Stimulated activated naive CD8-positive, alpha-beta T cell treated with anti-CD3 and anti-CD28 coated beads, Interleukin-15, Interleukin-2, amounts not matched to agents 100 U/mL and 50 U/mL, for 24 hours (primary cell): ENCODE measurements at regions not wholly inside any gene's neighbourhood (a gene's known extent, or its start where the extent isn't known, plus 50 kb on each side); places are given as distances from the start of the nearest gene placed in this dataset.

ENCODE experiments used
- ATAC-seq: fragments of 150-1000 bp; cut with Tn5 transposase; one replicate; pipeline ENCODE4 v1.10.0; 2021
- DNase-seq: peaks from one replicate; pipeline ENCODE4 v3.0.0; 2021

DNA sequence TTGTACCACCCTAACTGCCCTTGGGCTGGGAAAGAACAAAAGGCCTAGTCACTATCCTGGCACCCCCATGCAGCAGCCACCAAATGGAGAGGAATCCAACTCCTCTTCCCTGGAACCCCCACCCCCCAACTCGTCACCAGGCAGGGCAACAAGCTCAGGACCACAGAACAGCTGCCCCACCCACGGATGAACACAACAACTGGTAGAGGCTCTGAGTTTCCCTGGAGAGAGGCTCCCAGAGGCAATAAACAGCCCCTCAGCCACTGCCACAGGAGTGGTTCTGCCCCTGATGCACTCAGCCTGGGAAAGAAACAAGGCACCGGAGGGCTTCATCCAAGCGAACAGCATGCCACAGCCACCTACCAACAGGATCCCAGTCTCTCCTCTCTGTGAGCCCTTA lies 778.4 kb upstream of the FAT3 start:
- ATAC-seq (no peak), DNase-seq (no peak)

DNA sequence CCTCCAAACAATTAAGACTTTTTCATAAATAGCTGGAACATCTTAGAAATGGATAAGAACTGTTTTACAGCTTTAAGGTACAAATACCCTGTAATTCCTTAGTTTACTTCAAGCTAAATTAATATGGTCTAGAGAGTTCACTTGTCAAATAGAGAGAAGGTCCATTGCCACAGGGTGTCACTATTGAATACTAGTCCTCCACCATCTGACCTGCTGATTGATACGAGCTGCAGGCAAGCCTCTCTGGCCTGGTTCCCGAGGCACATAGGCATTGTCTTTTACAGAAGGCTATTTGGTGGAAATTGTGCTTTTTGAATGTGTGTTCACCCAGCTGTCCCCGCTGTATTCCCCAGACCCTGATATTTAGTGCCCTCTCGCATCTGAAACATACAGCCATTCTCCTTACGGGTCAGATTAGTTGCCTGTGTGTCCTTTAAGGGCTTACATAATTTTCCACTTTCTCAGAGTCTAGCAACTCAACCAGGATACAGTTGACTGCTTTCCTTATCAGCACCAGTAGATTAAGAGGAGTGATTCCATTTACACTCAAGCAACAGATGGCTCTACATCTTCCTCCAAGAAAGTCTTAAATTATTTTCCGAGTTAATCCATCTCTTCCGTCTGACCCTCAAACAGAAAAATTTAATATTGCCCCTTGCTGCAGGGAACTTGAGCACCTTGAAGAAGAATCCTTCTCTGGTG lies 788.8 kb upstream of the FAT3 start:
- DNase-seq = no peak
- no peak for ATAC-seq

DNA sequence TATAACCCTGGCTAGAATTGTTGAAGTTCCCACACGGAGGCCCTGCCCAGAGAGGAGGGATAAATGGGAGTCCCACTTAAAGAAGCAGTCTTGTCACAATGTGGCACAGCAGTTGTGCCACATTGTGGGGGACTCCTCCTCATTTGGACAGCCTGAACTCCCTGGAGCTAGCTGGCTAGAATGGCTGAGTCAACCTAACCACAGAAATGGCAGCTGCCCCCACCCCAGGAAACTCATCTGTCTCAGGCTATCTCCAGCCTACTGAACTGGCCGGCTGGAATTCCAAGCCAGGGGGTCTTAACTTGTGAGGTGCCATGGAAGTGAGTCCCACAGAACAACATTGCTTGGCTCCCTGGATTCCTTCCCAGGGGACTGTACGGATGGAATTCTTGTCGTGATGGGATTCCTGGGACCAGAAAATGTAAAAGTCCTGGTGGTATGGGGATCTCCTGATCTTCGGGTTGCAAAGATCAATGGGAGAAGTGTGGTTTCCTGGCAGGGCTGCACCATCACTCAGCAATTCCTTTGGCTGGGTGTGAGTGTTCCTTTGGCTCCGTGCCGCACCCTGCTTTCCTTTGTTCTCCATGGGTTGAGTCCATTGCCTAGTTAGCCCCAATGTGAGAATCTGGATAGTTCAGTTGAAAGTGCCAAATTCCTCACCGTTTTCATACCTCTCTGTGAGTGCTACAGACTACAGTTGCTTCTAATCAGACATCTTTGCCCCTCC lies 791.2 kb upstream of the FAT3 start:
- no peak for DNase-seq

DNA sequence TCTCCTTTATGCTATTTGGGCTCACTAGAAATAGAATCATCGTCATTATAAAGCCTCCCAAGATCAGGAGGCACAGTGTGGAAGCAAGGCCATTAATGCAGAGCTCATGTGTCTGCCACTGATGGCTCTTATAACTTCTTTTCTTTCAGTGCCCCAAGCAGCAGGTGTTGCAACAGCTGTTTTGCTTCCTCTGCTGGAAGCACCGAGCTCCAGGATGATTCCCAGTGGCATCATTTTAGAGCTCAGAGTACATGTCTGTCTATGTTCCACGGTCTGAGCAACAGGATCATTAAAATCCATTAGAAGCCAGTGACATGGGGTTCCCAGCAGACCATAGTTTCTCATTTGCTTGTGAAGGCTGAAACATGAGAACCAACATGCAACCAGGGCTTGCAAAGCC lies 803.0 kb upstream of the FAT3 start:
- ATAC-seq (no peak), DNase-seq (no peak)

More for the DNA sequence above, 791.2 kb upstream of the FAT3 start:
- ATAC-seq = no peak

DNA sequence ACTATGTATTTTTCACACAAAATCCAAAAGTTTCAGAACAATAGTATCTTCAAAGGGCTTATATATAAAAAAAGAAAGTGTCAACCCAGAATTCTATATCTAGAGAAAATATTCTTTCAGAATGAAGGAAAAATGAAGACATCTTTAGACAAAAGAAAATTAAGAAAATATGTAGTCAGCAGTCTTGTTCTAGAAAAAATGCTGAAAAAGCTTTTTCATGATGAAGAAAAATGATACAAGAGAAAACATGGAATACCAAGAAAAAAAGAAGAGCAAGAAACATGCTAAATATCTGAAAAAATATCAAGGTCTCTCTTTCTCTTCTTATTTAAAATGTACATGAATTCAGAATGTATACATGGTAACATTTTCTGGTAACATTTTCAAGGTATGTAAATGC lies 816.8 kb upstream of the FAT3 start:
- DNase-seq (no peak), ATAC-seq (no peak)

DNA sequence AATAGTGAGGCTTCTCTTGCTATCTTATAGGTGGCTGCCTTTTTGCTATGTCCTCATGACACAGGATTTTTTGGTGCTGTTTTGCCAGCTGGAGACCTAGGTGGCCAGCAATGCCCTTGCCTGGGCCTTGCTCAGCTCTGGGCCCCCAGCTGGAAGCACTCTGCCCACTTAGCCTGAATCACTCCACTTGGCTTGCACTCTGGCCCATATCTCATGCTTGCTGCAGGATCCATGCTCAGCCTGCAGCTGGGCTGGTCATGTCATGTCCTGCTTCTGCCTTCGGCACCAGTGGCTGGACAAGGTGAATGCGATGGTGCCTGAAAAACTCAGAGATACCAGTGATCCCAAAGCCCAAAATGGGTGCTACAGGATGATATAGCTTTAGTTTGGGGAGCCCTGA lies 818.6 kb upstream of the FAT3 start:
- DNase-seq = no peak
- no peak for ATAC-seq

DNA sequence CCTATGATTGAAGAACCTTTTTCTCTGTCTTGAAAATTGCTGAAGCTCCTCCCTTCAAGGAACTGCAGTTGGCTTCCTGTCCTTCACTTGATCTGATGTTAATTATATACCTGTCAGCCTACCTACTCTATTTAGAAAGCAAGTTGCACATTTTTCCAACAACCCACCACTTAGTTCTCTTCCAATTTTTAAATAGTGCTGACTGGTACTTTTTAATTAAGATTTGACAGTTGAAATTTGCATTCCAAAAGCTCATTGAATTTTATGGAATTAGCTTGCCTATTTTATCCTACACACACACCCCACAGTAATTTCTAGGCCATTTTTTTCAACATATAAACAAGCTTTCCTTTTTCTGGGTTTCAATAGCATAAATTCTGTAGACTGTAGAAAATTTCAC lies 820.3 kb upstream of the FAT3 start:
- ATAC-seq (no peak), DNase-seq (no peak)

DNA sequence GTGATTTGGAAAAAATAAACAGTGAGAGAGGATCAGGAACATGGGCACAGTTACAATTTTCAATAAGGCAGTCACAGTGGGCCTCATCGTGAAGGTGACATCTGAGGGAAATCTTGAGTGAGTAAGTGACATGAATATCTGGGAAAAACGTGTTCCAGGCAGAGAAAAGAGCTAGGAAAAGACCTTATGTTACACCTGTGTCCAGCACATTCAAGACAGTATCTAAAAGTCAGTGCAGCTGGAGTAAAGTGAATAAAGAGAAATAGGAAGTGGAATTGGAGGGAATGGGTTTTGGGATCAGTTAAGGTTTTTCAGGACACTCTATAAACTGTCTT lies 827.5 kb upstream of the FAT3 start:
- ATAC-seq (no peak), DNase-seq (no peak)

DNA sequence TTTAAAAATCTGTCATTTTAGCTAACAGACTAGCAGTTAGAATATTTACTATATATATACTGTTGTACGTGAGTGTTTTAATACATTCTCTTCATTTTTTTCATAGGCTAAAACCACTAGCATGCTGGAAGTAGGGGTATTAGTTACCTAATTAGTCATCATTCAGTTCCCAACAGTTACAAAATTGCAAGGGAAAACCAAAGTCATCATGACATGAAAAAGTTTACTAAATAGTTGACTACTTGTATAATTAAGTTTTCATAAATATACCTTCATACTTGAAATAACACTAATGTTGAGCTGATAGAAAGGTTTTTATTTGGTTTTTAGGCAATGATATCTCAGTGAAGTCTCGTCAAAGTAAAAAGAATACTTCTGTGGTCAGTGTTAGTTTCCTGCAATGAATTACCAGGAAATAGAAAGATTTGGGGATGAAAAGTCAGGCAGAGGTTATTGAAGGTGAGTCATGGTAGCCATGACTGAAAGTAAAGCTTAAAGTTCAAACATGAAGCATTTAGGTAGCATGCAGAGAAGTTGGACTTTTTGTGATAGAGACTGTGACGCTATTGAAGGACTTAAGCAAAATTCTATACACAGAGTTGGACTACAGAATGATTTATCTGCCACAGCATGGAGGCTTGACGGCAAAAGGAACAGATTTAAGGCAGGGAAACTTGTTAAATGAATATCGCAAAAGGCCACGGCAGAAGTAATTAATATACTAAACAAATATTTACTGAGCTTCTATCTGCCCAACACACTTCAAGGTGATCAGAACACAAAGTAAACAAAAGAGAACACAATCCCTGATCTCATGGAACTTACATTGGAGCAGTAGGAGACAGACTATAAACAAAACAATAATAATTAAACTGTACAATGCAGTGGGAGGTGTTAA lies 828.1 kb upstream of the FAT3 start:
- ATAC-seq (no peak), DNase-seq (no peak)

DNA sequence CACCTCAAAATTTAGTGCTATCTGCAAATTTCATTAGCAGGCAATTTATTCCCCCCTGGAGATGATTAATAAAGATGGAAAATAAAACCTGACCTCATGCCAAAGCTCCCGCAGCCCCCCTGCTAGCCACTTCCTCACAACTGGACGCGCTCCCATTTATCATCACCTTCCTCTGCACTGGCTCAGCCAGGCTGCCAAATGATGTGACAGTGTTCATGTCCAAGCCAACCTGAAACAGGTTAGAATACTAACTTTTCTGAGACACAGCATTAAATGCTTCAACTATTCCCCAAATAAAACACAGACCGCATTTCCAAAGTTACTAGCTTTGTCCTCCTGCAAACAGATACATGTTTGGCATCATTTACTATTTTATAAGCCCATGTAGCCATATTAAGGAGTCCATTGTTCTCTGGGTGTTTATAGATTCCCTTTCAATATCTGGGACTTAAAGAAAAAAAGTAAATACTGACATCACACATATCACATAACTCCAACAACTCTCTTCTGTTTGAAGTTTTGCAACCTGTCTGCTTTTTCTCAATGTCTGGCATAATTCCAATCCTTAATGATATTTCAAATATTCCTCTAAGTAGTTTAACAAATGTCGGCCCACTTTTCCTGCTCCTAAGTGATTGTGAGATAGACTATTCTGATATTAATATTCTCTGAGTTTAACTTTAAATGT lies 829.7 kb upstream of the FAT3 start:
- no peak for ATAC-seq
- no peak for DNase-seq

DNA sequence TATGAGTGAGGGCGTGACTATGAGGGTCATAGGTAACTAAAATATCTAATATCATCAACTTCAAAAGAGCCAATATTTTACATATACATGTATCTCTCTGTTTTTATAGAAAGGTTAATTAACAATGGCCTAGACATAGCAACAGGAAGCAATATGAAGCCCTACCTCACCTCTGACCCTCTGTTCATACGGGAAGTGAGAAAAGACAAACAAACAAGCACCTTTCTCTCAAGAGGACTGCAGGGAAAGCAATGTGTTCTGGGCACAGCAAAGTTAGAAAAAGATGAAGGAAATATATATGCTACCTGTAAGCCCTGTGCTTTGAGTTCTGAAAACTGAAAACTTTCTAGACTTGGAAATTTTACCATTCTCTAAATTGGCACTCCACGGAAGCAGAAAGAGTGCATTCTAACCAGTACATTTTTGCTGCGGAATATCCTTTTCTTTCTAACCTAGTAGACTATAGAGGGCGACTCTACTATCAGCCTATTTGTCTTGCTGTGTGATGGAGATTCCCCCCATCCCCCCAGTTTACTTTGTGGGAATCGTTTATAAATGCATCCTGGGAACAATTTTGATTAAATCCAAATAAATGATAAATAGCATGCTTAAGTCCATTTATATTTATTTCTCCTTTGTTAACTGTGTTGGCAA lies 830.4 kb upstream of the FAT3 start:
- no peak for DNase-seq
- ATAC-seq = no peak

DNA sequence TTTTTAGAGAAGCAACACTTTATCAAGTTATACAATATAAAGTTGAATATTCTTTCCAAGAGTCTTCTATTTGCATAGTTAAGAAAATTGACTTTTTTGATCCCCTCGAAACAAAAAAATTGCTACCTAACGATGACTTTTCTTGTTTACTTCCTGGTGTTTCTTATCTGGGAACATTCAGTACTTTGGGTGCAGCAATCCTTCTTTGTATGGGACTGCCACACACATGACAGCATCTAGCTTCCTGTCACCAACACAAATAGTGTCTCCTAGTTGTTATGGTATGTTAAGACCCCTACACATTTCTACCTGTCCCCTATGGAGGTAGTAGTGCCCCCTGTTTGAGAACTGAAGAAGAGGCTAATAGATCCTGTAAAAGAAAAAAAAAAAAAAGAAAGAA lies 841.7 kb upstream of the FAT3 start:
- DNase-seq = no peak
- no peak for ATAC-seq

DNA sequence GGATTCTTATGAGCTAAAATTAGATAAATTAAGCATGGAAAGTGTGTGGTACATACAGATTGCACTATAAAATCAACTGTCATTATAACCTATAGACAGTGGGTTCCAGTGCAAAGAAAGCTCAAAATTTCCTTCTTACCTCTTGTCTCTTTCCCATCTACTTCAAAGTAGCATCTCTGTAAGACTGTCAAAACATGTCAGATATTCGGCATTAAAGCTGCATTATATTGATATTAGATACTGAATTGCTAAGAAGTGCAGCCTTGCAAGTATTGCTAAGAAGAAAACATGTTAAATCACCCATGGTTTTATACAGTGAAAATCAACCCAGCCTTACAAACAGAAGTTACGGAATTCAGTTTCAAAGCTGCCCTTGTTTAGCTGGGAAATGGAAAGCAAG lies 849.8 kb upstream of the FAT3 start:
- no peak for ATAC-seq
- DNase-seq = no peak

DNA sequence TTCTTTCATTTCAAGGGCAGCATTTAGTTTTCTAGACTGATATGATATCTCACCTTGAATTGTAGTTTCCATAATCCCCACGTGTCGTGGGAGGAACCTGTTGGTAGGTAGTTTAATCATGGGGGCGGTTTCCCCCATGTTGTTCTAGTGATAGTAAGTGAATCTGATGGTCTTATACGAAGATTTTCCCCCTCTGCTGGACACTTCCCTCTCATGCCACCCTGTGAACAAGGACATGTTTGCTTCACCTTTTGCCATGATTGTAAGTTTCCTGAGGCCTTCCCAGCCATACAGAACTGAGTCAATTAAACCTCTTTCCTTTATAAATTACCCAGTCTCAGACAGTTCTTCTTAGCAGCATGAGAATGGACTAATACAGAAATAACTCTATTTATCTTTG lies 851.1 kb upstream of the FAT3 start:
- ATAC-seq (no peak), DNase-seq (no peak)

DNA sequence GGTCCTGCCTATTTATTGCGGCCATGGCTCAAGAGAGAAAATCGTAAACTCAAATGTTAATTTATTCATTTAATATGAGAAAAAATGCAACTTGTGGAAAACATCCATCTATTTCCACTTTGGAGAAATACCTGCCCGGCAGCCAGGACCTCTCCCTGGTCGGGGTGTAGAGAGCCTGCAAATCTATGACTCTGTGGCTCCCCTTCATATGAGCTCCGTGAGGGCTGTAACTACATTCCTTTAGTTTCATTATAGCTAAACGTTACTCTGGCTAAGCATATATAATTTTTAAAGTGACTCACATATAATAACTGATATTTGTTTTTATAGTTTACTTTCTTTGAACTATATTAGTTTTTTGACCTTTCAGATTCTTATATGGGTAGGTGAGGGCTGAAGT lies 857.8 kb upstream of the FAT3 start:
- no peak for ATAC-seq
- DNase-seq = no peak

DNA sequence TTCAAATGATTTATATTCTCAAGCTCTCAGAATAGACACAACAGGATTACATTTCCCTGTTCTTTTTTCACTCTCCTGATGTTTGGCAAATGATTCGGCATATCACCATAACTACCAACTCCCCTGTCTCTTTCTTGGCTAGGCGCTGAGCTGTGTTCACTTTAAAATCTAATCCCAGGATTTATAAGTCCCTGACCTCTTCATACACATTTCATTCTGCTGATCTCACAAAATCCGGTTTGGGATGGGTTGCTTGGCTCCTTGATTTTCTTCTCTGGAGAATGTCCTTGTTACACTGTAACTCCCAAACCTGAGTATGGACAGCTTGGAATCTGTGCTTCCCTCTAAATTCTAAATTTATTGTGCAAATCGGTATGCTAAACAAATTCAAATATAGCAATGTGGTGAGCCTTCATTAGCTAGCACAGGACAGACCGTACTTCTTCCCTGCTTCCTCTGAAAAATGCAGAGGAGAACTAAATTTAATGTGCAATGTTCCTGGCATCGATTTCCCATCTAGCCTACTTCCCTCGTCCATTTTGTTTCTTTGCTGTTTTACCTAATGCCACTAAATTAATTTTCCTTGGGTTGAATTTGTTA lies 858.5 kb upstream of the FAT3 start:
- ATAC-seq (no peak), DNase-seq (no peak)

DNA sequence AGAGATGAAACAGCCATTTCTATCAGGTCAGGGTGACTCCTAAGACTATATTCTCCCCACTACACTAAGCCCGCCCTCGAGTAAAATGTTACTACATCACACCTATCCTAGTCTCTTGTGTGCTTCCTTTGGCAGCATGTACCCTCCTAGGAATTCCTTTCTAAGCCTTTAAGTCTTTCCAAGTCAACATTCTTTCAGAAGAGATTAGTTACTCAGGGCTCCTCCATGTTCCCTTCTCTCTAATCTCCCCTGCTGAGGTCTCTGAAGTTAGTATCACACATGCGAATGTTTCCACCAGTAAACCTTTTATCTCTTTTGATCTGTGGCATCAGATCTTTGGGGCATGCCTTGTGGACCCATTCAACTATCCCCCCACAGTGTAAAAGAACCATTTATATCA lies 873.7 kb upstream of the FAT3 start:
- DNase-seq (no peak), ATAC-seq (no peak)

DNA sequence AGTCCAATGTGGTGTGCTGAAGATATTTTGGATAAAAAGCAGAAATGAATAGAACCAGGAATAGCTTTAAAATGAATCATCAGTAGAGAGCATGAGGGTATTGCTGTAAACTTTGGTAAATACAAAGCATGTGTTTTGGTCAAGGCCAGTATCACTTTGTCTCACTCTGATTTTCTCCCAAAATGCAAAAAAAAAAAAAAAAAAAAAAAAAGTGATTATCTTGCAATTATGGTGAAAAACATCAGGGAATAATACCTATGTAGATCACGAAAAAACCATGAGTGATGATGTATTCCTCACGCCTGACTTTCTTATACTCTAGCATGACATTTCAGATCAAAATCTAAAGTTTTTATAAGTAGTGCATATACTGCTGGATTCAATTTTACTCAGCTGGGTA lies 897.9 kb upstream of the FAT3 start:
- DNase-seq (no peak), ATAC-seq (no peak)

DNA sequence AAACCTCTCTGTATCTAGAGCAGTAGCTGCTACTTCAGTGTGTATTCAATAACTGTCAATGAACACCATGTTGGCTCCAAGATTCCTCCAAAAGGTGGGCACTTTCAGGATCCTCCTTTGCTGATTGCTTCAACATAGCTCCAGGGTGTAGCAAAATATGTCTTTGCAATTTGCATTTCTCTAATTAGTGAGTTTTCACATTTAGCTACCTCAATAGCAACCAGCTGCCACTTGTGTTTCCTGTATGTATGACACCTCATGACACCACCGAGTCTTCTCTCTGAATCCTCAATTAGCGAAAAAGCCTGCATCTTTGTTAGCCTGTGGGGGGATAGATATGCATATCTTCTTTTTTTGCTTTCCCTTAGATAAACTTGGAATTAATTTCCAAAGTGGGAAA lies 898.3 kb upstream of the FAT3 start:
- ATAC-seq = no peak
- no peak for DNase-seq

DNA sequence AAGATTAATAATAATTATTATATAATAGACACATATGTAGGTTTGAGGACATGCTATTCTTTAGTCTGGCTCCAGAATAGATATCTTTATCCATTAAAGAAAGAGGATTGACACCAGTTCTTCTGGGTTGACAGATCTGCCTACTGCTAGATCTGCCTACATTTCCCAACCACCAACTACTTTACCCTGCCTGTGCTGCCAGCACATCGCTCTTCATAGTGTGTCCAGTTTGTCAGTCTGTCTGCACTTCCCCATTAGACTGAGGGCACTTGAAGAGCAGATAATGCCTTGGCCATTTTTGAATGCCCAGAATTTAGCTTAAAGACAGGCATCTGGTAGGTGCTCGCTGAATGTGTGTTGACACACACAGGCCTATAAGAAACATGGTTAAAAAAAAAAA lies 910.1 kb upstream of the FAT3 start:
- DNase-seq = no peak
- ATAC-seq = no peak

DNA sequence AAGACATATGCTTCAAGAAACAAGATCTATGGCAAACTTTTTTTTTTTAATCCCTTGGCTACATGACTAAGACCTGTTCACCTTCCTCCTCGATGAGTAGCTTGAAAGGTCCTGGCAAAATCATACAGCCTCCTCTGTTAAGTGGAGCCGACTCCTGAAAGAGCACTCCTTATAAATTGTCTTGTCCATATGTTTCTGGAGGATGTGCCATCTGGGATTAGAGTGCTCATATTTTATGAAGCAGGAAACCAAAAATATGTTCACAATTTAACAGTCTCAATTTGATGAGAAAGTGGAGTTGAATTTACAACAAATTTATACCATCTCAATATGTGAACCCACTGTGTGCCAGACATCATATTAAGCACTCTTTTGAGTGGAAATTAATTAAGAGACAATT lies 912.1 kb upstream of the FAT3 start:
- DNase-seq = no peak
- ATAC-seq = no peak

DNA sequence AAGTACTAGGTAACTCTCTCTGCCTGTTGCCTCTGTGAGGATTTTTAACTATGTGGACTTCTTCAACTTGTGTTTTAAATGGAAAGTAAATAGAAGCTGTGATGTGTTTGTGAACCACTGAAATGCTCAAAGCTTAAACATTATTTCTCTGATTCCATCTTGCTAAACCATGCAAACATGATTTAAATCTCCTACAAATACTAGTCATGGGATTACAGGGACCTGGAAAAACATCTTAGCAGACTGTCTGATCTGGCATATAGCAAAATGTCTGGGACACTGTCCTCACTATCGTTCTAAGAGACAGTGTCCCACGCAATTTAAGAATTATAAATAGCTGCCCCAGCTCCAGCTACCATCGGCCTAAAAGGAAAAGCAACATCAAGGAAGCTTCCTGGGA lies 914.5 kb upstream of the FAT3 start:
- no peak for ATAC-seq
- DNase-seq = no peak
